ENCODE measurements at regions not wholly inside any gene's neighbourhood (a gene's known extent, or its start where the extent isn't known, plus 50 kb on each side); places are given as distances from the start of the nearest gene placed in this dataset.

- no peak for DNase-seq (ENCODE audit: extremely low spot score)
- POLR2A ChIA-PET = interaction anchor here (1.2 to 1.8 kb wide), 4 partner anchors 83 to 507 kb away, joined by 3 to 6 read pairs (median 4); no protein-coding TSS in a partner anchor
- TF ChIP-seq ELF4 (IDR thresholded peaks at IDR 0.05) = no peak
- TF ChIP-seq NFRKB (IDR thresholded peaks at IDR 0.05) = no peak
- TF ChIP-seq SUZ12 (IDR thresholded peaks at IDR 0.05) = no peak
- no peak for TF ChIP-seq ZNF384 (IDR thresholded peaks at IDR 0.05)
- no peak for TF ChIP-seq PKNOX1 (IDR thresholded peaks at IDR 0.05)
- TF ChIP-seq L3MBTL2 (conservative IDR thresholded peaks at IDR 0.05) = no peak
- CTCF ChIA-PET = interaction anchor here (0.6 to 1.9 kb wide), 9 partner anchors 17 to 511 kb away, joined by 3 to 6 read pairs (median 4); no protein-coding TSS in a partner anchor
These were observed 367.9 kb downstream of the MTX2 start for GRCh38 chr2:176637142-176637485.

- ChIA-PET CTCF (interaction anchor here (0.6 to 2.0 kb wide), 11 partner anchors 16 to 1824 kb away, joined by 3 to 12 read pairs (median 4); no protein-coding TSS in a partner anchor), POLR2A (interaction anchor here (1.2 to 1.8 kb wide), 4 partner anchors 83 to 507 kb away, joined by 3 to 6 read pairs (median 4); no protein-coding TSS in a partner anchor)
- peak; percentile 48 for DNase-seq (ENCODE audit: extremely low spot score)
- TF ChIP-seq CTBP1 (IDR thresholded peaks at IDR 0.05; ENCODE audit: borderline replicate concordance) = no peak; the same call in 1 of the 2 replicates
- TF ChIP-seq L3MBTL2 (conservative IDR thresholded peaks at IDR 0.05) = peak; percentile 83
These were observed 368.4 kb downstream of the MTX2 start for GRCh38 chr2:176637486-176638166.

GRCh38 chr2:176638167-176639015, 369.1 kb downstream of the MTX2 start:
- peak; percentile 84 for TF ChIP-seq CTBP1 (IDR thresholded peaks at IDR 0.05; ENCODE audit: borderline replicate concordance)
- 0 out of 2 replicates have a peak, but pooled peaks have one; percentile 60 for TF ChIP-seq ZNF384 (IDR thresholded peaks at IDR 0.05)
- 0 out of 2 replicates have a peak, but pooled peaks have one; percentile 43 for TF ChIP-seq FOXA1 (IDR thresholded peaks at IDR 0.05)
- TF ChIP-seq FOXK2 (IDR thresholded peaks at IDR 0.05) = no peak
- no peak for TF ChIP-seq ARNT (IDR thresholded peaks at IDR 0.05)
- TF ChIP-seq PKNOX1 (IDR thresholded peaks at IDR 0.05) = peak; percentile 80
- peak; percentile 46; the same call in 1 of the 2 replicates for TF ChIP-seq FOXM1 (IDR thresholded peaks at IDR 0.05; ENCODE audit: borderline replicate concordance)
- peak; percentile 82 for DNase-seq (ENCODE audit: extremely low spot score)
- ChIA-PET POLR2A (interaction anchor here (1.8 kb wide), 1 partner anchor 84 kb away, joined by 6 read pairs; no protein-coding TSS in a partner anchor), CTCF (interaction anchor here (0.6 to 2.0 kb wide), 7 partner anchors 58 to 1824 kb away, joined by 3 to 12 read pairs (median 4); no protein-coding TSS in a partner anchor)

GRCh38 chr2:176639016-176639343, 369.7 kb downstream of the MTX2 start:
- no peak for DNase-seq (ENCODE audit: extremely low spot score)
- TF ChIP-seq CTBP1 (IDR thresholded peaks at IDR 0.05; ENCODE audit: borderline replicate concordance) (no peak), ZNF384 (IDR thresholded peaks at IDR 0.05) (peak; percentile 9; the same call in 1 of the 2 replicates), TARDBP (IDR thresholded peaks at IDR 0.05) (no peak), NFRKB (IDR thresholded peaks at IDR 0.05) (no peak)
- ChIA-PET CTCF (interaction anchor here (1.2 to 2.0 kb wide), 4 partner anchors 15 to 499 kb away, joined by 3 to 12 read pairs (median 5); no protein-coding TSS in a partner anchor), POLR2A (no interaction called here)

- no peak for DNase-seq (ENCODE audit: extremely low spot score)
- ChIA-PET POLR2A (no interaction called here), CTCF (interaction anchor here (0.9 to 2.0 kb wide), 3 partner anchors 12 to 500 kb away, joined by 3 to 12 read pairs (median 4); no protein-coding TSS in a partner anchor)
- TF ChIP-seq LEF1 (IDR thresholded peaks at IDR 0.05; ENCODE audit: borderline replicate concordance) = no peak
- no peak for TF ChIP-seq HDGF (IDR thresholded peaks at IDR 0.05; ENCODE audit: borderline replicate concordance)
- TF ChIP-seq TARDBP (IDR thresholded peaks at IDR 0.05) = no peak
- TF ChIP-seq NFRKB (IDR thresholded peaks at IDR 0.05) = no peak
- no peak for TF ChIP-seq ZNF384 (IDR thresholded peaks at IDR 0.05)
- no peak for TF ChIP-seq BHLHE40 (IDR thresholded peaks at IDR 0.05; ENCODE audit: borderline replicate concordance)
- no peak for TF ChIP-seq FOXA1 (IDR thresholded peaks at IDR 0.05)
- TF ChIP-seq PKNOX1 (IDR thresholded peaks at IDR 0.05) = no peak
These were observed 370.4 kb downstream of the MTX2 start for GRCh38 chr2:176639671-176640070.

- no peak for DNase-seq (ENCODE audit: extremely low spot score)
- POLR2A ChIA-PET = no interaction called here
- CTCF ChIA-PET = no interaction called here
- TF ChIP-seq SP1 (IDR thresholded peaks at IDR 0.05) (no peak), FOXM1 (IDR thresholded peaks at IDR 0.05; ENCODE audit: borderline replicate concordance) (no peak), PKNOX1 (IDR thresholded peaks at IDR 0.05) (no peak), L3MBTL2 (conservative IDR thresholded peaks at IDR 0.05) (no peak), ELF4 (IDR thresholded peaks at IDR 0.05) (no peak), FOXK2 (IDR thresholded peaks at IDR 0.05) (no peak), SUZ12 (IDR thresholded peaks at IDR 0.05) (no peak), HDGF (IDR thresholded peaks at IDR 0.05; ENCODE audit: borderline replicate concordance) (no peak), LEF1 (IDR thresholded peaks at IDR 0.05; ENCODE audit: borderline replicate concordance) (no peak), ZNF384 (IDR thresholded peaks at IDR 0.05) (no peak), CTBP1 (IDR thresholded peaks at IDR 0.05; ENCODE audit: borderline replicate concordance) (no peak), ARNT (IDR thresholded peaks at IDR 0.05) (no peak), NFRKB (IDR thresholded peaks at IDR 0.05) (no peak)
These were observed 372.2 kb downstream of the MTX2 start for GRCh38 chr2:176641436-176641835.

Measured in HEK293T (cell line).